ENCODE measurements at regions not wholly inside any gene's neighbourhood (a gene's known extent, or its start where the extent isn't known, plus 50 kb on each side); places are given as distances from the start of the nearest gene placed in this dataset.

DNA sequence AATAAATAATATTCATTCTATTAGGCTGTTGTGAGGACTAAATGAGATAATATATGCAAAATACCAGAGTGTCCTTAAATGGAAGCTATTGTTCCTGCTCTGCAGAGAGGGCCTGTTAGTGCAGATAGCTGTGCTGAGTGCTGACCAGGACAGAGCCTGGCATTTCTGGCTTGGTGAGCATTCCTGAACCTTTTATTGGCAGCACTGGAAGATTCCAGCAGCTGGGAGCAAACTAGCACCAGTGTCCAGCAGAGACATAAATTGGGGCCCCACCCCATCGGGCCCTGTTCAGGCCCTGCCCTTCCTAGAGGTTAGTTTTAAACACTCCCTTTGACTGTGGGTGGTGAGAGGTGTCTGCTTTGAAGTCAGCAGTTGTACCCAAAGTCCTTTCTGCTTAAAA lies 85.9 kb upstream of the GADD45A start:
- H3K27me3 ChIP-seq (replicated peaks; ENCODE audit: insufficient read depth, low read length) = no peaks in the 10 kb centered on the region
- no peak overlapping the region for H3K4me3 ChIP-seq (ENCODE audit: low read length)
- no peaks in the 10 kb centered on the region for H3K9me3 ChIP-seq (replicated peaks; ENCODE audit: insufficient read depth, low read length)
- no peaks in the 10 kb centered on the region for H3K9me2 ChIP-seq (replicated peaks; ENCODE audit: insufficient read depth, low read length)
- no peak overlapping the region for H3K27ac ChIP-seq (ENCODE audit: low read length)
- no peaks in the 10 kb centered on the region for H3K79me2 ChIP-seq (ENCODE audit: low read length)
- TF ChIP-seq, protein P1, sequence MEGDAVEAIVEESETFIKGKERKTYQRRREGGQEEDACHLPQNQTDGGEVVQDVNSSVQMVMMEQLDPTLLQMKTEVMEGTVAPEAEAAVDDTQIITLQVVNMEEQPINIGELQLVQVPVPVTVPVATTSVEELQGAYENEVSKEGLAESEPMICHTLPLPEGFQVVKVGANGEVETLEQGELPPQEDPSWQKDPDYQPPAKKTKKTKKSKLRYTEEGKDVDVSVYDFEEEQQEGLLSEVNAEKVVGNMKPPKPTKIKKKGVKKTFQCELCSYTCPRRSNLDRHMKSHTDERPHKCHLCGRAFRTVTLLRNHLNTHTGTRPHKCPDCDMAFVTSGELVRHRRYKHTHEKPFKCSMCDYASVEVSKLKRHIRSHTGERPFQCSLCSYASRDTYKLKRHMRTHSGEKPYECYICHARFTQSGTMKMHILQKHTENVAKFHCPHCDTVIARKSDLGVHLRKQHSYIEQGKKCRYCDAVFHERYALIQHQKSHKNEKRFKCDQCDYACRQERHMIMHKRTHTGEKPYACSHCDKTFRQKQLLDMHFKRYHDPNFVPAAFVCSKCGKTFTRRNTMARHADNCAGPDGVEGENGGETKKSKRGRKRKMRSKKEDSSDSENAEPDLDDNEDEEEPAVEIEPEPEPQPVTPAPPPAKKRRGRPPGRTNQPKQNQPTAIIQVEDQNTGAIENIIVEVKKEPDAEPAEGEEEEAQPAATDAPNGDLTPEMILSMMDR (IDR thresholded peaks at IDR 0.05; ENCODE audit: low read length) = no peak
- no peak for TF ChIP-seq EZH2 (optimal IDR thresholded peaks at IDR 0.05; ENCODE audit: low read depth, low read length)
- no peak for TF ChIP-seq EZH2phosphoT487 (IDR thresholded peaks at IDR 0.05; ENCODE audit: low read length)
- no peak overlapping the region for H2AFZ ChIP-seq (ENCODE audit: low read length)
- no peaks in the 10 kb centered on the region for H3K4me1 ChIP-seq (ENCODE audit: low read length)
- H3F3A ChIP-seq (ENCODE audit: insufficient read depth, low read length) = no peaks in the 10 kb centered on the region
- H3K4me2 ChIP-seq (ENCODE audit: low read depth, low read length) = no peak overlapping the region
- H3K9ac ChIP-seq (ENCODE audit: low read length) = no peak overlapping the region
- DNase-seq = no peak
- no peaks in the 10 kb centered on the region for H4K20me1 ChIP-seq (ENCODE audit: insufficient read depth, low read length)
- H3K36me3 ChIP-seq (replicated peaks; ENCODE audit: insufficient read depth, low read length) = no peaks in the 10 kb centered on the region

DNA sequence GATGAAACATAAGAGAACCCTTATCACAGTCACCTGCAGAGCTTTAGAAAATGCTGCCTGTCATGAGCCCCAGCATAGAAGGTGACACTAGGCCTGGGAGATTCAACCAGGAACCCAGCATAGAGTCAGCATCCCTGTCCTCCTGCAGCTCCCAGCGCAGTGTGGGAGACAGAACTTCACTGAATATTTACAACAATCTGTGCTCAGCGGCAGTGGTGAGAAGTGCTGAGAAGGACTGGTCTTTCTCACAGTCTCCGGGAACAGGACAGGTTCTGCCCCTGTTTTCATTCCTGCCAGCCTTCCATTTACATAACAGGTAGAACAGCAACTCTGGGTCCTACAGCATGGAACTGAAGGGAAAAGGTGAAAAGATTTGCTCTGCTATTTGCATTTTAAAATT lies 83.5 kb upstream of the GADD45A start:
- H3K79me2 ChIP-seq (ENCODE audit: low read length) = no peaks in the 10 kb centered on the region
- no peak overlapping the region for H3K4me2 ChIP-seq (ENCODE audit: low read depth, low read length)
- no peak overlapping the region for H3K9ac ChIP-seq (ENCODE audit: low read length)

GRCh38 chr1:67601955-67602354 lies 83.0 kb upstream of the GADD45A start:
- Histone ChIP-seq H3K4me3 (ENCODE audit: low read length) (no peak overlapping the region), H3K27me3 (replicated peaks; ENCODE audit: insufficient read depth, low read length) (no peaks in the 10 kb centered on the region), H3K9me2 (replicated peaks; ENCODE audit: insufficient read depth, low read length) (no peaks in the 10 kb centered on the region), H2AFZ (ENCODE audit: low read length) (no peak overlapping the region), H3F3A (ENCODE audit: insufficient read depth, low read length) (no peaks in the 10 kb centered on the region), H3K36me3 (replicated peaks; ENCODE audit: insufficient read depth, low read length) (no peaks in the 10 kb centered on the region), H3K9me3 (replicated peaks; ENCODE audit: insufficient read depth, low read length) (no peaks in the 10 kb centered on the region), H4K20me1 (ENCODE audit: insufficient read depth, low read length) (no peaks in the 10 kb centered on the region), H3K27ac (ENCODE audit: low read length) (no peak overlapping the region), H3K4me1 (ENCODE audit: low read length) (no peaks in the 10 kb centered on the region), H3K79me2 (ENCODE audit: low read length) (no peaks in the 10 kb centered on the region), H3K4me2 (ENCODE audit: low read depth, low read length) (no peak overlapping the region), H3K9ac (ENCODE audit: low read length) (no peak overlapping the region)
- TF ChIP-seq, protein P1 (IDR thresholded peaks at IDR 0.05; ENCODE audit: low read length) = no peak
- TF ChIP-seq EZH2 (optimal IDR thresholded peaks at IDR 0.05; ENCODE audit: low read depth, low read length) (no peak), EZH2phosphoT487 (IDR thresholded peaks at IDR 0.05; ENCODE audit: low read length) (no peak)
- no peak for DNase-seq

More for the DNA sequence above, 83.5 kb upstream of the GADD45A start:
- H3K4me3 ChIP-seq (ENCODE audit: low read length) = no peak overlapping the region
- H3K36me3 ChIP-seq (replicated peaks; ENCODE audit: insufficient read depth, low read length) = no peaks in the 10 kb centered on the region
- H3F3A ChIP-seq (ENCODE audit: insufficient read depth, low read length) = no peaks in the 10 kb centered on the region
- no peaks in the 10 kb centered on the region for H3K9me3 ChIP-seq (replicated peaks; ENCODE audit: insufficient read depth, low read length)
- H3K9me2 ChIP-seq (replicated peaks; ENCODE audit: insufficient read depth, low read length) = no peaks in the 10 kb centered on the region
- no peak overlapping the region for H2AFZ ChIP-seq (ENCODE audit: low read length)
- no peaks in the 10 kb centered on the region for H3K27me3 ChIP-seq (replicated peaks; ENCODE audit: insufficient read depth, low read length)
- no peaks in the 10 kb centered on the region for H3K4me1 ChIP-seq (ENCODE audit: low read length)
- H4K20me1 ChIP-seq (ENCODE audit: insufficient read depth, low read length) = no peaks in the 10 kb centered on the region
- no peak overlapping the region for H3K27ac ChIP-seq (ENCODE audit: low read length)
- TF ChIP-seq EZH2 (optimal IDR thresholded peaks at IDR 0.05; ENCODE audit: low read depth, low read length) = no peak
- TF ChIP-seq, protein P1 (IDR thresholded peaks at IDR 0.05; ENCODE audit: low read length) = no peak
- no peak for TF ChIP-seq EZH2phosphoT487 (IDR thresholded peaks at IDR 0.05; ENCODE audit: low read length)
- no peak for DNase-seq

Data from MM.1S (cell line).